ENCODE measurements at regions not wholly inside any gene's neighbourhood (a gene's known extent, or its start where the extent isn't known, plus 50 kb on each side); places are given as distances from the start of the nearest gene placed in this dataset.

- no peak for TF ChIP-seq CTCF (IDR thresholded peaks at IDR 0.05)
- TF ChIP-seq POLR2A (IDR thresholded peaks at IDR 0.05) = no peak
These were observed 865.9 kb upstream of the CADM2 start for GRCh38 chr3:84092907-84093306.
